ENCODE measurements at regions not wholly inside any gene's neighbourhood (a gene's known extent, or its start where the extent isn't known, plus 50 kb on each side); places are given as distances from the start of the nearest gene placed in this dataset.

- no peaks in the 10 kb centered on the region for H3K4me1 ChIP-seq (ENCODE audit: control insufficient read depth in 1 of 2, insufficient read depth in 2 of 2, low read length in 2 of 2)
- no peaks in the 10 kb centered on the region for H3K9me3 ChIP-seq (replicated peaks in 1 of 2; ENCODE audit: control insufficient read depth in 1 of 2, insufficient read depth in 1 of 2, low read length in 2 of 2)
- intact Hi-C loops (cut with micrococcal nuclease), result no loop called here
- WGBS (ENCODE audit: insufficient coverage), result 40% methylated on average over 1 of the region's 2 CpGs
- H3K36me3 ChIP-seq (replicated peaks in 1 of 2; ENCODE audit: control insufficient read depth in 1 of 2, insufficient read depth in 2 of 2, low read length in 2 of 2), result no peaks in the 10 kb centered on the region
- H3K79me2 ChIP-seq (ENCODE audit: insufficient read depth, low read length), result no peaks in the 10 kb centered on the region
- peaks cover 0 to 2% (median 0%) of the 10 kb centered on the region in 3 donors for H3K27me3 Mint-ChIP-seq (ENCODE audit: low read depth in 3 of 3)
- H3K27me3 ChIP-seq (ENCODE audit: control insufficient read depth in 2 of 2, insufficient read depth in 2 of 2, low read length in 2 of 2), result no peaks in the 10 kb centered on the region
- H3K9me3 Mint-ChIP-seq, result peaks cover 0 to 3% (median 0%) of the 10 kb centered on the region in 7 donors
- no peak overlapping the region for H3K9ac ChIP-seq (ENCODE audit: insufficient read depth, low read length, poor library complexity, severe bottlenecking)
- no peak overlapping the region for H2AFZ ChIP-seq (ENCODE audit: insufficient read depth, low read depth, low read length, poor library complexity, severe bottlenecking)
- H3K4me3 Mint-ChIP-seq, result no peak overlapping the region
- no peak for DNase-seq
- H3K36me3 Mint-ChIP-seq, result no peaks in the 10 kb centered on the region
- no peak overlapping the region for H3K27ac Mint-ChIP-seq
- no peak for TF ChIP-seq CTCF (IDR thresholded peaks at IDR 0.05)
- H3K4me1 Mint-ChIP-seq, result no peaks in the 10 kb centered on the region
- H3K4me2 ChIP-seq (replicated peaks; ENCODE audit: extremely low read depth, low read length, poor library complexity, severe bottlenecking), result no peak overlapping the region
- no peak overlapping the region for H3K27ac ChIP-seq (ENCODE audit: low read depth in 1 of 2, low read length in 2 of 2)
- no peaks in the 10 kb centered on the region for H4K20me1 ChIP-seq (ENCODE audit: insufficient read depth, low read length)
- no peak overlapping the region for H3K4me3 ChIP-seq (replicated peaks in 1 of 3; ENCODE audit: low read depth in 2 of 3, low read length in 3 of 3)
Measured at GRCh38 chr2:195202163-195202845, 454.7 kb upstream of the SLC39A10 start.

GRCh38 chr2:195199864-195200263 lies 457.2 kb upstream of the SLC39A10 start:
- Histone ChIP-seq H3K9me3 (replicated peaks in 1 of 2; ENCODE audit: control insufficient read depth in 1 of 2, insufficient read depth in 1 of 2, low read length in 2 of 2) (no peaks in the 10 kb centered on the region), H3K9ac (ENCODE audit: insufficient read depth, low read length, poor library complexity, severe bottlenecking) (no peak overlapping the region), H3K4me1 (ENCODE audit: control insufficient read depth in 1 of 2, insufficient read depth in 2 of 2, low read length in 2 of 2) (no peaks in the 10 kb centered on the region), H3K4me3 (replicated peaks in 1 of 3; ENCODE audit: low read depth in 2 of 3, low read length in 3 of 3) (no peak overlapping the region), H3K27me3 (ENCODE audit: control insufficient read depth in 2 of 2, insufficient read depth in 2 of 2, low read length in 2 of 2) (no peaks in the 10 kb centered on the region), H3K79me2 (ENCODE audit: insufficient read depth, low read length) (no peaks in the 10 kb centered on the region), H3K4me2 (replicated peaks; ENCODE audit: extremely low read depth, low read length, poor library complexity, severe bottlenecking) (no peak overlapping the region), H4K20me1 (ENCODE audit: insufficient read depth, low read length) (no peaks in the 10 kb centered on the region), H3K27ac (ENCODE audit: low read depth in 1 of 2, low read length in 2 of 2) (no peak overlapping the region), H3K36me3 (replicated peaks in 1 of 2; ENCODE audit: control insufficient read depth in 1 of 2, insufficient read depth in 2 of 2, low read length in 2 of 2) (no peaks in the 10 kb centered on the region), H2AFZ (ENCODE audit: insufficient read depth, low read depth, low read length, poor library complexity, severe bottlenecking) (no peak overlapping the region)
- Mint-ChIP-seq H3K27me3 (ENCODE audit: low read depth in 3 of 3) (peaks cover 0 to 2% (median 0%) of the 10 kb centered on the region in 3 donors), H3K4me3 (no peak overlapping the region), H3K36me3 (no peaks in the 10 kb centered on the region), H3K27ac (no peak overlapping the region), H3K4me1 (no peaks in the 10 kb centered on the region), H3K9me3 (peaks cover 0 to 6% (median 0%) of the 10 kb centered on the region in 7 donors)
- no peak for TF ChIP-seq CTCF (IDR thresholded peaks at IDR 0.05)
- DNase-seq, result no peak
- intact Hi-C loops (cut with micrococcal nuclease), result no loop called here

Data from CD14-positive monocyte (primary cell).